ENCODE measurements at regions not wholly inside any gene's neighbourhood (a gene's known extent, or its start where the extent isn't known, plus 50 kb on each side); places are given as distances from the start of the nearest gene placed in this dataset.

GRCh38 chr5:67451640-67452279 lies 255.2 kb upstream of the CD180 start:
- H3K9me3 ChIP-seq = no peaks in the 10 kb centered on the region
- no peaks in the 10 kb centered on the region for H3K36me3 ChIP-seq
- no peaks in the 10 kb centered on the region for H3K27me3 ChIP-seq
- H3K4me1 ChIP-seq = no peaks in the 10 kb centered on the region
- no peak overlapping the region for H3K27ac ChIP-seq
- H3K4me3 ChIP-seq = no peak overlapping the region
- DNase-seq = no peak
- no peak for TF ChIP-seq POLR2A (IDR thresholded peaks at IDR 0.05)
- TF ChIP-seq, protein P1, sequence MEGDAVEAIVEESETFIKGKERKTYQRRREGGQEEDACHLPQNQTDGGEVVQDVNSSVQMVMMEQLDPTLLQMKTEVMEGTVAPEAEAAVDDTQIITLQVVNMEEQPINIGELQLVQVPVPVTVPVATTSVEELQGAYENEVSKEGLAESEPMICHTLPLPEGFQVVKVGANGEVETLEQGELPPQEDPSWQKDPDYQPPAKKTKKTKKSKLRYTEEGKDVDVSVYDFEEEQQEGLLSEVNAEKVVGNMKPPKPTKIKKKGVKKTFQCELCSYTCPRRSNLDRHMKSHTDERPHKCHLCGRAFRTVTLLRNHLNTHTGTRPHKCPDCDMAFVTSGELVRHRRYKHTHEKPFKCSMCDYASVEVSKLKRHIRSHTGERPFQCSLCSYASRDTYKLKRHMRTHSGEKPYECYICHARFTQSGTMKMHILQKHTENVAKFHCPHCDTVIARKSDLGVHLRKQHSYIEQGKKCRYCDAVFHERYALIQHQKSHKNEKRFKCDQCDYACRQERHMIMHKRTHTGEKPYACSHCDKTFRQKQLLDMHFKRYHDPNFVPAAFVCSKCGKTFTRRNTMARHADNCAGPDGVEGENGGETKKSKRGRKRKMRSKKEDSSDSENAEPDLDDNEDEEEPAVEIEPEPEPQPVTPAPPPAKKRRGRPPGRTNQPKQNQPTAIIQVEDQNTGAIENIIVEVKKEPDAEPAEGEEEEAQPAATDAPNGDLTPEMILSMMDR (IDR thresholded peaks at IDR 0.05) = no peak

DNA sequence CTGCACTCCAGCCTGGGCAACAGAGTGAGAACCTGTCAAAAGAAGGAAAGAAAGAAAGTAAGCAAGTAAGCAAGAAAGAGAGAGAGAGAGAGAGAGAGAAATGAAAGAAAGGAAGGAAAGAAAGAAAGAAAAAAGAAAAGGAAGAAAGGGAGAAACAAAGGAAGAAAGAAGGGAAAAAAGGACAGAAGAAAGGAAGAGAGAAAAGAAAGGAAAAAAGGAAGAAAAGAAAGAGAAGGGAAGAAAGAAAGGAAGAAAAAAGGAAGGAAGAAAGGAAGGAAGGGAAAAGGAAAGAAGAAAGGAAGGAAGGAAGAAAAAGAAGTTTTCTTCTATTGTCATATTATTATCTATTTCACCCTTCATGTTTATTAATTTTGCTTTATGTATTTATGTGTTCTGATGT lies 251.1 kb upstream of the CD180 start:
- Histone ChIP-seq H3K36me3 (no peaks in the 10 kb centered on the region), H3K4me3 (no peak overlapping the region), H3K9me3 (no peaks in the 10 kb centered on the region), H3K27ac (no peak overlapping the region), H3K27me3 (no peaks in the 10 kb centered on the region), H3K4me1 (no peaks in the 10 kb centered on the region)
- TF ChIP-seq, protein P1 (IDR thresholded peaks at IDR 0.05) = no peak
- no peak for DNase-seq

DNA sequence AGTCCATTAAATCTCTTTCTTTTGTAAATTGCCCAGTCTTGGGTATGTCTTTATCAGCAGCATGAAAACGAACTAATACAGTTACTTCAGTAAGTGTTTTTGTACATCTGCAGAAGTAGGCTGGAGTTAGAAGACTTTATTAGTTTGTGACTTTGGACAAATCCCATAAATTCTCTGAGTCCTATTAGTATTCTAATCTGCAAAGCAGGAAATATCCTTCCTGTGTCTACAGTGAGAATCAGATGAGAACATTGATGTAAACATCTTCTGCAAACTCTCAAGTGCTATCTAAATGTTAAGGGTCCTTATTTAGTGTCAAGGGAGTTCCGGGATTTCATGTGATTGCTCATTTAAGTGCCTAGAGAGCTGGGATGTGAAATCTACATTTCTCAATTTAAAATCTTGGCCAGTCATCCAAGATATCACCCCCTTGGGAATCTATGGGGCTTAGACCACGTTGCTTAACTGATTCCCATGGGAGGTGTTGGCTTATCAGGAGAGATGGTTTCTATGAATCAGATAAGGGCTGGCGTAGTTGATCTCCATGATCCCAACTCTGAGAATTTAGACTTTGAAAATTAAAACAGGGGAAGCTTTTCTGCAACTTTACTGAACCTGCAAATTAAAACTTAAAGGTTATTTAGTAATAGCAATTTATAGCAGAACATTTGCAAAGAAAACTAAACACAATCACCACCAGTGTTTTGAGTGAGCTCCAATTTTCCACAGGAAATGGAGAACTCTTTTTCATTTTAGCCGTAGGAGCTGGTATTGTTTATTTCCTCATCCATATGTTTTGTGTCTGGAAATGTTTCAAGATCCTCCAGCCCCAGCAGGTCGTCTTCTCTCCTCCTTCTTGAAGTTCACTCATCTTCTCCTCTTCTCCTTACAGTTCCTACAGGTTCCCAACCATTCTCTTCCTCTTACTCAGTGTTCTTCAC lies 241.6 kb upstream of the CD180 start:
- Histone ChIP-seq H3K9me3 (no peaks in the 10 kb centered on the region), H3K27ac (no peak overlapping the region), H3K4me3 (no peak overlapping the region), H3K4me1 (no peaks in the 10 kb centered on the region), H3K27me3 (no peaks in the 10 kb centered on the region), H3K36me3 (no peaks in the 10 kb centered on the region)
- no peak for TF ChIP-seq POLR2A (IDR thresholded peaks at IDR 0.05)
- TF ChIP-seq, protein P1 (IDR thresholded peaks at IDR 0.05) = no peak
- no peak for DNase-seq

GRCh38 chr5:67435032-67435431 lies 238.4 kb upstream of the CD180 start:
- no peak for TF ChIP-seq POLR2A (IDR thresholded peaks at IDR 0.05)
- TF ChIP-seq, protein P1 (IDR thresholded peaks at IDR 0.05) = no peak
- H3K9me3 ChIP-seq = no peaks in the 10 kb centered on the region
- no peaks in the 10 kb centered on the region for H3K36me3 ChIP-seq
- H3K4me1 ChIP-seq = no peaks in the 10 kb centered on the region
- no peak for DNase-seq
- no peak overlapping the region for H3K27ac ChIP-seq
- no peaks in the 10 kb centered on the region for H3K27me3 ChIP-seq
- no peak overlapping the region for H3K4me3 ChIP-seq

DNA sequence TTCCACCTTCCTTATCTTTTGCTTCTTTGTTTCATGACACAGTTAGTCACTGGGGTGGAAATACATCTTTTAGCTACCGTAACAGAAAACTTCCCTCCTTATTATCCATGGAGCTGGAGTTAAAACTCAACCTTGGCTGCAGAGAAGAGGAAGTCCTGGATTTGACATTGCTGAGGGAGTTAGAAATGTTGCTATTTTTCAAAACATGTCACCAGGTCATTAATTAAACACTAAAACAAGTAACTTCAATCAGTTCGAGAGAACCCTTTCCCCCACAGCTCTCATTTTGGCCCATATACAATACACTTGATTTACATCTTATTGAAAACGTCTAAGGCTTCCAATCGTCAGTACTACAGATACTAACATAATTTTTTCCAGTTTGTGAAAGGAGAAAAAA lies 237.9 kb upstream of the CD180 start:
- Histone ChIP-seq H3K36me3 (no peaks in the 10 kb centered on the region), H3K4me1 (no peaks in the 10 kb centered on the region), H3K27me3 (no peaks in the 10 kb centered on the region), H3K27ac (no peak overlapping the region), H3K4me3 (no peak overlapping the region), H3K9me3 (no peaks in the 10 kb centered on the region)
- no peak for DNase-seq
- no peak for TF ChIP-seq POLR2A (IDR thresholded peaks at IDR 0.05)
- TF ChIP-seq, protein P1 (IDR thresholded peaks at IDR 0.05) = no peak

All from Peyer's patch (tissue), 4 donors.